ENCODE measurements at regions not wholly inside any gene's neighbourhood (a gene's known extent, or its start where the extent isn't known, plus 50 kb on each side); places are given as distances from the start of the nearest gene placed in this dataset.
"Not testable (repeated sequence)": the region's sequence is repeated elsewhere in the genome, so short reads cannot be mapped to it uniquely, and the experiment has no call there.

DNA sequence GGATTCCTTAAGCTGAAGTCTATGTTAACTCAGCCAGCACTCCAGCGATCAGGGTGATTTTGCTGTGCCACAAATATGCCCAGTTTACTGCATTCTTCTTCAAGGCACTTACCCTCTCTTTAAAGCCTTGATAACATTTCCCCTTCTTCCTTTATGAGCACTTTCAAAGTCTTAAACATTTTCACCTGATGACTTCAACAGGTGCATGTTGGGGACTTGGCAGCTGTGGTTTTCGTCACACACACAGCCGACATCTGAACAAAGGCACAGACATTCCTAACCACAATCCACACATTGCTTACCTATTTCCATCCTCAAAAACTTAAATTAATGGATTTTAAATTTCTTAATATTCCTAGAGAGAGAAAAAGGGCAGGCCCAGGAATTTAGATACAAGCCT lies 331.5 kb downstream of the CRPPA start:
- DNase-seq (ENCODE audit: low spot score), result no peak

DNA sequence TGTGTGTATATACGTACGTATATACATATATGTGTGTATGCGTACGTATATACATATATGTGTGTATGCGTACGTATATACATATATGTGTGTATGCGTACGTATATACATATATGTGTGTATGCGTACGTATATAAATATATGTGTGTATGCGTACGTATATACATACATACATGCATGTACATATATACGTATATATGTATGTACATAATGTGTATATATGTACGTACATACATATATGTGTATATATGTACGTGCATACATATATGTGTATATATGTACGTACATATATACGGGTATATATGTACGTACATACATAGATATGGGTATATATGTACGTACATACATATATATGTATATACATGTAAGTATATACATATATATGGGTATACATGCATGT lies 332.1 kb downstream of the CRPPA start:
- DNase-seq (ENCODE audit: low spot score), result no peak

DNA sequence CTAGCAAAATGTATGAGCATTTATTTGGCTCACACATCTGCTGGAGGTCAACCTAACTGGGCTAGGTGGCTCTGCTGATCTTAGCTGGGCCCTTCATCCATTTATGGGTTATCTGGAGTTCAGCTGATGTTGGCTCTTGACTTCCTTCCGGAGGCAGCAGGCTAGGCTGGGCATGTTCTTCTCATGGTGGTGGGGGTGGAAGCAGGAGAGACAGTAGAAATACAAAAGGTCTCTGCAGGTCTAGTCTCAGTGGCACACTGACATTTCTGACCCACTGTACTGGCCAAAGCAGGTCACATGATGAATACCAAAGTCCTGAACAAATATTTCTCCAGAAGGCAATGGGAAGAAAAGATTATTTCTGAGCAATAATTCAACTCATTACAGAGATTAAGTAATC lies 334.6 kb downstream of the CRPPA start:
- no peak for DNase-seq (ENCODE audit: low spot score)

DNA sequence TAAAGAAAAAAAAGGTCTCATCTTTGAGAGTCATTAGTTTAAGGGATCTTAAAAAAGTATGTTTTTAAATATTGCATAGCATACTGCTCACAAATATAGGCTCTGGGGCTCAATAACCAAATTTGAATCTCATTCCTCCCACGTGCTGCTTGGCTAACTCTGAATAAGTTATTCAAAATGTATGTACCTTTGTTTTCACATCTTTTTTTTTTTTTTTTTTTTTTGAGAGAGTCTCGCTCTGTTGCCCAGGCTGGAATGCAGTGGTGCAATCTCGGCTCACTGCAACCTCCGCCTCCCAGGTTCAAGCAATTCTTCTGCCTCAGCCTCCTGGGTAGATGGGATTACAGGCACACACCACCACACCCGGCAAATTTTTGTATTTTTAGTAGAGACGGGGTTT lies 335.6 kb downstream of the CRPPA start:
- DNase-seq (ENCODE audit: low spot score), result not testable (repeated sequence)

- no peak for DNase-seq (ENCODE audit: low spot score)
Observed at GRCh38 chr7:16084875-16085274, 336.5 kb downstream of the CRPPA start.

DNA sequence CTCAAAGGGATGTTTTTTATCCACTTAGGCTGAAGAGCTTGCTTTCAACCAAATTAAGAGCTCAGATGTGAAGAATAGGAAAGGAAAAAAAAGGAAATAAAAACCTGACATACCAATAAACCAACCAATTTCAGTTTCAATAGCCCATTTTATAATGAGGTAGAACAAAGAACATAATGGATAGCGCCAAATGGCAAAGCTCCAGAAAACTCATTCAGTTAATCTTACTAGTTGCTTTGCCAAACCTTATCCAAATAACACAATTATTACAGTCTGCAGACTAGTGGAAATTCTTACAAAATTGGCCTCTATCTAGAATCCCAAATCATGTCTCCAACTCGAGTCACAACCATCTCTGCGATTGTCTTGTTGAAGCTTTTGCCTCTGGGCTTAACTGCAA lies 337.0 kb downstream of the CRPPA start:
- DNase-seq (ENCODE audit: low spot score), result no peak

DNA sequence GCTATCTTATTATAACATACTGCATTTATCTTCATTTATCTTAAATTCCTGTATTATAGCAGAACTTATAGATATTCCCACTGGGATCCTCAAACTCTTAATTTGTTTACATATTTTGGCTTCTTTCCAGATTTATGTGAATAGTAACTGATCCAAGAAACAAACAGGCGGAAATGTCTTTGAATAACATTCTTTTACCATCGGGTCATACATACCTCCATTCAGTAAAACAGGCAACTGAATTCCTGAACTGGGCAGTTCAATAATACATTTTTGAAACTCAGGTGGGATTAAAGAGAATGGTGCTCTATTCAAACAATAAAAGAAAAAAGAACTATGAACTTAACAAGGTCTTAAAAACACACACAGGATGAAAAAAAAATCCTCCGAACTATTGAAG lies 337.4 kb downstream of the CRPPA start:
- no peak for DNase-seq (ENCODE audit: low spot score)

DNA sequence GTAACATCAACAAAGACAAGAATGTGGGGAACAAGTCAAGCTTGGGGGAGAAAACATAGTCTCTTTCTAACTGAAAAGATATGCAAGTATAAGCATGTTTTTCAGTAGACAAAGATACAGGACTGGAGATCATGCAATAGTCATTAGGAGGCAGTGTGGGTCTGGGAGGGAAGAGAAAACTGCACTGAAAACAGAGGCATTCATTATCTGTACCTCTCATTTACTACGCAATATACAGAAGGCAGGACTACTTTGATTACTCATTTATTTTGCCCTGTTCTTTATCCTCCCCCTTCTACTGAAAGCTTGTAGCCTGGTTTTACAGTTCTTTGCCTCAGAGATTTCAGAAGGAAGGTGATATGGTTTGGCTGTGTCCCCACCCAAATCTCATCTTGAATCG lies 341.2 kb downstream of the CRPPA start:
- no peak for DNase-seq (ENCODE audit: low spot score)

DNA sequence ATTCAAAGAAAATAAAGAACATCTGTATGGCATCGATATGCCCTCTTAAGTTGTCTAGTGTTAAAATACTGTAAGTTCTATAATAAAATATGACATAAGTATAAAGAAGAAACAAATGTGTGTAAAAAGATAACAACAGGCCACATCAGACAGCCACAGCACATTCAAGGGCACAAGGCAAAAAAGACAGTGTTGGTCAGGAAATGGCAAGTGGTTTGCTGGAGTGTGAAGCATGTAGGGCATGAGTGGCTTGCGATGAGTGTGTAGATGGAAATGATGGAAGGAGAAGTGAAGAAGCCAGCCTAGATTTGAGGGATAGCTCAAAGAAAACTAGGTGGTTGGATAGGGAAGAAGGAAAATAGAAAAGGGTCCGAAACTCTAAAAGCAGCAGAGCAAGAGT lies 341.6 kb downstream of the CRPPA start:
- no peak for DNase-seq (ENCODE audit: low spot score)

GRCh38 chr7:16078076-16078952 lies 343.0 kb downstream of the CRPPA start:
- DNase-seq (ENCODE audit: low spot score), result no peak

DNA sequence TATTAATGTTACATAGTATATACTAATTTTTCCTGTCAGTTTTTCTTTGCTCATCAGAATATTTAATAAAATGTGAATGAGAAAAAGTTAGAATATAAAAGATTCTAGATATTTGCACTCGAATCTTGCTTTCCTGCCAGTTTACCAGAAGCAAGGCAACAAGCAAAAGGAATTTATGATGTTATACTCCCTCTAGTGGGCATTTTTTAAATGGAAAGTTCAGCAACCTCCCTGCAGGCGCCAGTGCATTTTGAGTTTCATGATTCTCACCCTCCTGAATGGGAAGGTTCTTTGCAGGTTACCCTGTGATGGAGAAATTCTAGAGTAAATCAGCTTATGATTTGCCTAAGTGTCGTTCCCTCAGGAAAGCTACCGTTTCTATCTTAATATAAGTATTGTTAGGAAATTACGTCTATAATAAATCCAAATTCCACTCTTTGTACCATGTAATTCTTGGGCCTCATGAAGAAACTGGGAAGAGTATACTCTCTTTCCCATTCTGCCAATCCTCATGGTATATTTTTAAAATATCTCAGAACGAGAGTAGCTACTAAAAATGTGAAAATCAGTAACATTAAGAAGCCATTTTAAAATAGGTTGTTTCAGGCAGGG lies 350.0 kb downstream of the CRPPA start:
- DNase-seq (ENCODE audit: low spot score), result no peak

DNA sequence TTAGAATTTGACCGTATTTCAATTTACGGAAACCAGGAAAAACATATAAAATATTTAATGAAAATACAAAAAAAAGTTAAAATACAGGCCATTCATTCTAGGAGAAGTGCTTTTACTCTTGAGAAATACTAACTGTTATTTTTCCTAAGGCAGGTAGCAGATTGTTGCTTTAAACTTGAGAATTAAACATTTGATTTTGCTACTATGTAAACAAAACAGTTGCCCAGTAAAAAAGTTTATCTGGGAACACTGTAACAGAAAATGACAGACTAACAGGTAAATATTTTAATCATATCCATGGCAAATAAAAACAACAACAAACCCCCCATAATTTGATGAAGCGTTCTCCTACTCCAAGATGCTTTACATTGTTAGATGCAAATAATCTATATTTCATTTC lies 350.5 kb downstream of the CRPPA start:
- no peak for DNase-seq (ENCODE audit: low spot score)

DNA sequence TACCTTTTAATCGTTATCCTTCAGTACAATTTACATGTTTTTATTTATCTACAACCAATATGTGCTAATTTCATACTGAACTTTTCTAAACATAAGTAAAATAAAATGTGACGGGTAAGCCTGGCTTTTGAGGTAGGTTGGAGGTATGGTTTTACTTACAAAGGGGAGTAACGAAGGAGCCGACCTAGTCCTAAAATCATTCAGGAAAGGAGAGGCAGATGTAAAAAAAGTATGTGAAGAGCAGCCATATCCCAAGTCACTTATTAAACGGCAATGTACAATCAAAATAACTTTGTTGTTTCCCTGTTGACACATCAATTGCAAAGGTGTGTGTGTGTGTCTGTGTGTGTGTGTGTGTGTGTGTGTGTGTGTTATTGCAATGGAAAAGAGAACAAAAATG lies 351.3 kb downstream of the CRPPA start:
- no peak for DNase-seq (ENCODE audit: low spot score)

DNA sequence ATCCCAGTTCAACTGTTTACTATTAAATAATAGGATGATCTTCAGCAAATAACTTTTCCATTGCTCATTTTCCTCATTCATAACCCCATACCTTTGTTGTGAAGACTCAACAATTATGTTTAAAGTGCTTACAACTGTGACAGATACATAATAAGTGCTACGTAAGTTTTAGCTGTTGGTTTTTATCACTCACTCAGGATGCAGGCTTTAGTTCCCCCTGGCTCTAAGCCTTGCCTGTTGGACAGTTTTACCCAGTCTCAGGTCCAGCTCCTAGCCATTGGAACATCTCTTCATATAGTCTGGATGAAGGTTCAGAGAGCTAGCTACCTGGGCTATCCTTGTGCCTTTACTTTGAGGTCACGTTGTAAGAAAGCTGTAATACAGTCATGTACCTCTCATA lies 353.2 kb downstream of the CRPPA start:
- no peak for DNase-seq (ENCODE audit: low spot score)

DNA sequence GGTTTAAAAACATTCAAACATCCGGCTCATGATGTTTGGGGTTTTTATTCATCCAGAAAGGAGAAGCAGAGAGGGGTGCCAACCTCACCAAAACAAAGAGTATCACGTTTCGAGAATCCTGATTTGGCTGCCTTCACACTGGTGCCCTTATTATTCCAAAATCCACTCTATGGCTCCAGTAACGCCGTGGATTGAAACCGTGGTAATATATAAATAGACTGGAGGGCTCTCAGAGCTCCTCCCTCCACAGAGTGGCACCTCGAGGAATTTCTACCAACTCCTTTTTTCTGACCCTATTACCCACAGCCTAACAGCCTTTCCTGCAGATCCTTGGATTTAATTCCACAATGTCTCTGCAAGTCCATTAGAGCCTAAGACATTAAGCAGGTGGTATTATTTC lies 353.6 kb downstream of the CRPPA start:
- no peak for DNase-seq (ENCODE audit: low spot score)

DNA sequence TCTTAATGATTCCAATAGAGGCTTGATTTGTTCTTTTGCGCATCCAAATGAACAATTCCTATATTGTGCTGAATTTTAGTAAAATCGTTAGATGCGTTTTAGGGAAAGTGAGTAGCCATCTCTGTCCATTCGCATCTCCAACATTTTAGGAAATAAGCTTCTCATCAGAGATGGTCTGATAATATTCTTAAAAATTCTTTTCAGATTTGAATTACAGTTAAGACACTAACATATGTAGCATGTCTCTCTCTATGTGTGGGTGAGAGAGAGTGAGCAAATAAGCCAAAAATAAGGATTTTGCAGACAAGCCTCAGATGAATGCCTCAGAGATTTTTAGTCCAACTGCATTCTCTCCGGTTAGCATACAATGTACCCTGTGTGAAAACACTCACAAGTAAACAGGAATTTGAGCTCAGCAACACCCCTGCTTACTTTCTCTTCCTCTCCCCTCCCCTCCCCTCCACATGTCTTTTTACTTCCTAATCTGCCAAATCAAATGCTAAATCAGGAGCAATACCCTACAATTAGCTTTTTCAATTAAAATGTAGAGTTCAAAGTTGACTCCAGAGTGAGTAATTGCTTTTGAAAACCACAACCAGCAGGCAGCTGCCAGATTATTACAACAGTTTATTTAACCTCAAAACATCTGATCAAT lies 354.4 kb downstream of the CRPPA start:
- no peak for DNase-seq (ENCODE audit: low spot score)

DNA sequence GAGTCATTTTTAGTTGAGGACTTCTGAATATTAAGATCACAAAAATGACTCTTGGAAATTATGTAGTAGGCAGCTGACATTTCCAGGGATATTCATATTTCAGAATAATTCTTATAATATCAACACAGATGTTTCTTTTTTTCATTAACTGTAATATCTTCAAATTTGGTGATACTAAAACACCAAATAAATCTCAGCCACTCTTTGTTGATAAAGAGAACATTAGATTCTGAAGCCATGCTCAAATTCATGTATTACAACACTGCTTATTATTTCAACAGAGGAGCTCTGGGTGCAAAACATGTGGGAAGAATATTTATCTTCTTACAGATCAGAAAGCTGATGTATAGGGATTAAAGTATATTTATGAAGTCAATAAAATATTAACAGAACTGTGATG lies 355.4 kb downstream of the CRPPA start:
- no peak for DNase-seq (ENCODE audit: low spot score)

DNA sequence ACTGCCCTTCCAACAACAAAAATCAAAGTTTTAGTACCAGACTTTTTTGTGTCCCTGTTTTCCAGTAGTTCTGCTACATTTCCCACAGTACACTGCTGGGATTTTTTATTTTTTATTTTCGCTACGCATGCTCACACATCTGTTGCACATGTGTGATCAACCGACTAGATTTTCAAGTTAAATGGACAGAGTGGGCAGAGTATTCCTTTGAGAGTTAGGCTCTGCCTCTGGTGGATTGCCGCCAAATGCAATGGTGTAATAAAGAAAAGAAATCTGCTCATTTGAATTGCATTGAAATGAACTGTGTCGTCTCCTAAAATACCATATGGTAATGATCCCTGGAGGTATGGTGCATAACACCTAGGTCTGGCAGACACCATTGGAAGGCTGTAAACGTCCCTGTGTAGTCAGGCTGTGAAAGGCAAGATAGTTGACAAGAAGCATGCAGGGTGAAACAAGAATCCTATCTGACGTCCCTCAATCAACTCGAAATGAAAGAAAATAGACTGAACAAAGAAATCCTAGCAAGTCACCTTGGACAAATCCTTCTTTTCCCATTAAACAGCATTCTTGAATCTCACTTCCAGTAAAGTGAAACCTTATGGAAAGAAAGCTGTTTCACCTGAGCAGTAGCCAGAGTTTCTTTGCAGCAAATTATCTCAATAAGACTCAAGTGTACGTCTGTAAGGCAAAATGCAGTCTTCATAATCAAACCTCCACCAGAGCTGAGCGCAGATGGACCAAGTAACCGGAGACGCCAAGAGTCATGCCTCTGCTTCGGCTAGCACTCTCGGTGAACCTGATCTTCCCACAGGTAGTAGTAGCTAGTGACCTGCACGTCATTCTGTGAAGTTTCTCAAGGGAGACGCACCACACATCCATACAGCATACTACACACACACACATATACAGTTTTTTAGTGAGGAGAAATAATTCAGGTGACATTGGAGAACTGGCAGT lies 357.3 kb downstream of the CRPPA start:
- DNase-seq (ENCODE audit: low spot score), result no peak

- no peak for DNase-seq (ENCODE audit: low spot score)
Observed at GRCh38 chr7:16063221-16063620, 358.1 kb downstream of the CRPPA start.

- DNase-seq (ENCODE audit: low spot score), result no peak
Observed at GRCh38 chr7:16062269-16062668, 359.1 kb downstream of the CRPPA start.

GRCh38 chr7:16061630-16062029 lies 359.7 kb downstream of the CRPPA start:
- no peak for DNase-seq (ENCODE audit: low spot score)

- no peak for DNase-seq (ENCODE audit: low spot score)
Observed at GRCh38 chr7:16061011-16061410, 360.3 kb downstream of the CRPPA start.

All from left forelimb (tissue), 1 donor.